ENCODE measurements at regions not wholly inside any gene's neighbourhood (a gene's known extent, or its start where the extent isn't known, plus 50 kb on each side); places are given as distances from the start of the nearest gene placed in this dataset.
"Not testable (repeated sequence)": the region's sequence is repeated elsewhere in the genome, so short reads cannot be mapped to it uniquely, and the experiment has no call there.

DNA sequence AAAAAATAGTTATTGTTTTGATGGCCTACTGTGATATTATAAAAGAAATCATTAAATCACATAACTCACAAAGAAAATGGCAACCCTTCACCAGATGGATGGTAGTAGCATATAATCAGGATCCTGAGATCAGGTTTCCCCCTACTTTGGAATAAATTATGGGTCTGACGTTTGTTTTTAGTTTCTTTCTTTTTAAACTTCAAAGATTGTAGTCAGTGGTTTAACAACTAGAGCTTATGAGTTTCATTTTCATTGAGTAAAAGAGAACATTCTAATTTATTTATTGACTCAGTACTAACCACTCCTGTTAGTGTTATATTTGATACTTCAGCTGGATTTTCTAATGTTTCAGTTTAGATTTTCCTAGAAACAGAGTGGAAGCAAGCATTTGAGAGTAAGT is 218.0 kb upstream of the PCSK5 start:
- H3K4me1 ChIP-seq = peaks cover 7% of the 10 kb centered on the region
- no peak for TF ChIP-seq POLR2A (IDR thresholded peaks at IDR 0.05)
- TF ChIP-seq, protein P1, sequence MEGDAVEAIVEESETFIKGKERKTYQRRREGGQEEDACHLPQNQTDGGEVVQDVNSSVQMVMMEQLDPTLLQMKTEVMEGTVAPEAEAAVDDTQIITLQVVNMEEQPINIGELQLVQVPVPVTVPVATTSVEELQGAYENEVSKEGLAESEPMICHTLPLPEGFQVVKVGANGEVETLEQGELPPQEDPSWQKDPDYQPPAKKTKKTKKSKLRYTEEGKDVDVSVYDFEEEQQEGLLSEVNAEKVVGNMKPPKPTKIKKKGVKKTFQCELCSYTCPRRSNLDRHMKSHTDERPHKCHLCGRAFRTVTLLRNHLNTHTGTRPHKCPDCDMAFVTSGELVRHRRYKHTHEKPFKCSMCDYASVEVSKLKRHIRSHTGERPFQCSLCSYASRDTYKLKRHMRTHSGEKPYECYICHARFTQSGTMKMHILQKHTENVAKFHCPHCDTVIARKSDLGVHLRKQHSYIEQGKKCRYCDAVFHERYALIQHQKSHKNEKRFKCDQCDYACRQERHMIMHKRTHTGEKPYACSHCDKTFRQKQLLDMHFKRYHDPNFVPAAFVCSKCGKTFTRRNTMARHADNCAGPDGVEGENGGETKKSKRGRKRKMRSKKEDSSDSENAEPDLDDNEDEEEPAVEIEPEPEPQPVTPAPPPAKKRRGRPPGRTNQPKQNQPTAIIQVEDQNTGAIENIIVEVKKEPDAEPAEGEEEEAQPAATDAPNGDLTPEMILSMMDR (IDR thresholded peaks at IDR 0.05) = no peak
- no peak overlapping the region for H3K27ac ChIP-seq
- 51 to 55% methylated on average over 1 of the region's 1 CpG for WGBS, 2 donors
- intact Hi-C loops (cut with DNase I; ENCODE audit: low total_unique reads) = no loop called here
- H3K27me3 ChIP-seq = no peaks in the 10 kb centered on the region
- H3K4me3 ChIP-seq = no peak overlapping the region
- H3K9me3 ChIP-seq = no peaks in the 10 kb centered on the region
- no peaks in the 10 kb centered on the region for H3K36me3 ChIP-seq (ENCODE audit: low read depth, missing control alignments)
- no peak for DNase-seq

DNA sequence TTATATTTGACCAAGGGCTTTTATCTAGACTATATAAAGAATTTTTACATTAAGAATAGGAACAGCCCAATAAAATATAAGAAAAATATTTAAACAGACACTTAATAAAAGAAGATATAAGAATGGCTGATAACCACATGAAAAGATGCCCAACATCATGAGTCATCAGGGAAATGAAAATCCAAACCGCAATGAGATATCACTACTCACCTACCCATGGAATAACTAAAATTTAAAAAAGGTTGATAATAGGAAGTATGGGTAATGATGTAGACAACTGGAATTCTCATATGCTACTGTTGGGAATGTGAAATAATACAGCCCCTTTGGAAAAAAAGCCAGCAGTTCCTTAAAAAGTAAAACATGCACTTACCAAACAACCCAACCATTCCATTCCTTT is 206.9 kb upstream of the PCSK5 start:
- WGBS, 2 donors = 89 to 97% methylated on average over 1 of the region's 1 CpG
- intact Hi-C loops (cut with DNase I; ENCODE audit: low total_unique reads) = no loop called here
- Histone ChIP-seq H3K36me3 (ENCODE audit: low read depth, missing control alignments) (no peaks in the 10 kb centered on the region), H3K27ac (no peak overlapping the region), H3K4me3 (no peak overlapping the region), H3K4me1 (peaks cover 5% of the 10 kb centered on the region), H3K27me3 (no peaks in the 10 kb centered on the region), H3K9me3 (no peaks in the 10 kb centered on the region)
- DNase-seq = no peak
- no peak for TF ChIP-seq POLR2A (IDR thresholded peaks at IDR 0.05)
- TF ChIP-seq, protein P1 (IDR thresholded peaks at IDR 0.05) = no peak

DNA sequence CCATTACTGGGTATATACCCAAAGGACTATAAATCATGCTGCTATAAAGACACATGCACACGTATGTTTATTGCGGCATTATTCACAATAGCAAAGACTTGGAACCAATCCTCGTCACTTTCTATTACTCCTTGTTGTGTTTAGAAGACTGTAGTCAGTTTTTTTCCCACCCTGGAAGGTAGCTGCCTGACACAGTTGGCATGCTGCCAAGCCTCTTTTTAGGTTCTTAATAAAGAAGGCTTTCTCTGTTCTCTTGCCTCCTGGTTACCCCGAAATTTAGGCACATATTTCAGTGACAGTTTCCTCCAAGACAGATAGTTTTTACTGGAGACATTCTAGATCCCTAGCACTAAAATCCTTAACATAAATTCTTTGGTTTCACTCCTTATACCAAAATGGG is 205.4 kb upstream of the PCSK5 start:
- H3K27me3 ChIP-seq = no peaks in the 10 kb centered on the region

DNA sequence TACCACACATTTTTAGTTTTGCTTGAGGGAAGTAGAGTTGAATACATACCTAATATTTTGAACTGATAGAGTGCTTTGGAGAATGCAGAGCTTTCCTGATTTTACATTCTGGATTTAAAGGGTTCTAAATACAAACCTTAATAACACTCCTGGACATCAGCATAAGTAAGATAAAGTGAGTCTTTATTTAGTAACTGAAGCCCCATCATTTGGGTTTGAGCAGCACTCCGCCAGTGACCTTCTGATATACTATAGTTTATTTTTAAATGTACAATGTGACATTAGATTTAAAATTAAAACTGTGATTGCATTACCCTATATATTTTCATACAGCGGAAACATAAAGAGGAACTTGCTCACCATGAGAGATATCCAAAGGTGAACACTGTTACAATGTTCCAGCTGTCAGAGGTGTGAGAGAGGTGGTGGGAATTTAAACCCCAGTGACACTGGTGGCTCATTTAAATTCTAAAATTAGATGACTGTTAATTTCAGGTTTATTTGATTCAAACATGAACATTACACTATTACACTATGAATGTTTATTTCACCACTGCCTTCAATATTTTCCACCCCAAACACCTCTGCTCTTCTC is 203.0 kb upstream of the PCSK5 start:
- intact Hi-C loops (cut with DNase I; ENCODE audit: low total_unique reads) = no loop called here
- no peaks in the 10 kb centered on the region for H3K36me3 ChIP-seq (ENCODE audit: low read depth, missing control alignments)
- TF ChIP-seq, protein P1 (IDR thresholded peaks at IDR 0.05) = no peak
- TF ChIP-seq POLR2A (IDR thresholded peaks at IDR 0.05) = no peak
- H3K4me1 ChIP-seq = peaks cover 5% of the 10 kb centered on the region
- no peak overlapping the region for H3K27ac ChIP-seq
- DNase-seq = no peak
- whole genome bisulfite sequencing, 2 donors = 48 to 49% methylated on average over 2 of the region's 2 CpGs
- H3K4me3 ChIP-seq = no peak overlapping the region
- no peaks in the 10 kb centered on the region for H3K27me3 ChIP-seq
- no peaks in the 10 kb centered on the region for H3K9me3 ChIP-seq

More for the DNA sequence above, 205.4 kb upstream of the PCSK5 start:
- DNase-seq = no peak
- Histone ChIP-seq H3K36me3 (ENCODE audit: low read depth, missing control alignments) (no peaks in the 10 kb centered on the region), H3K4me1 (peaks cover 5% of the 10 kb centered on the region), H3K4me3 (no peak overlapping the region), H3K9me3 (no peaks in the 10 kb centered on the region), H3K27ac (no peak overlapping the region)
- intact Hi-C loops (cut with DNase I; ENCODE audit: low total_unique reads) = no loop called here
- no peak for TF ChIP-seq POLR2A (IDR thresholded peaks at IDR 0.05)
- TF ChIP-seq, protein P1 (IDR thresholded peaks at IDR 0.05) = no peak
- WGBS, 2 donors = 73 to 75% methylated on average over 4 of the region's 4 CpGs

DNA sequence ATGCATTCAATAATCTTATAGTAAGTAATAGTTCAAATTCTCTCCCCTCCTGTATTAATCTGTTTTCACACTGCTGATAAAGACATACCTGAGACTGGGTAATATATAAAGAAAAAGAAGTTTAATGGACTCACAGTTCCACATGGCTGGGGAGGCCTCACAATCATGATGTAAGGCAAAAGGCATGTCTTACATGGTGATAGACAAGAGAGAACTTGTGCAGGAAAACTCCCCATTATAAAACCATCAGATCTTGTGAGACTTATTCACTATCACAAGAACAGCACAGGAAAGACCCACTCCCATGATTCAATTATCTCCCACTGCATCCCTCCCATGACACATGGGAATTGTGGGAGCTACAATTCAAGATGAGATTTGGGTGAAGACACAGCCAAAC is 199.9 kb upstream of the PCSK5 start:
- intact Hi-C loops (cut with DNase I; ENCODE audit: low total_unique reads); H3K4me3 ChIP-seq; H3K27me3 ChIP-seq; H3K9me3 ChIP-seq; H3K27ac ChIP-seq; DNase-seq; H3K4me1 ChIP-seq; H3K36me3 ChIP-seq (ENCODE audit: low read depth, missing control alignments): not testable (repeated sequence)

Data from testis (tissue), 2 donors.